GM19468 (cell line): ENCODE measurements at regions not wholly inside any gene's neighbourhood (a gene's known extent, or its start where the extent isn't known, plus 50 kb on each side); places are given as distances from the start of the nearest gene placed in this dataset.

Experiments used
- ATAC-seq: cut with Tn5 transposase; IDR thresholded peaks from one replicate; pipeline ENCODE4 v1.9.1; 2021; ENCODE audit warnings: mild to moderate bottlenecking, moderate library complexity, moderate number of reproducible peaks; ENCODE audit not compliant: unreplicated experiment; ENCODE audit errors: extremely low read depth

DNA sequence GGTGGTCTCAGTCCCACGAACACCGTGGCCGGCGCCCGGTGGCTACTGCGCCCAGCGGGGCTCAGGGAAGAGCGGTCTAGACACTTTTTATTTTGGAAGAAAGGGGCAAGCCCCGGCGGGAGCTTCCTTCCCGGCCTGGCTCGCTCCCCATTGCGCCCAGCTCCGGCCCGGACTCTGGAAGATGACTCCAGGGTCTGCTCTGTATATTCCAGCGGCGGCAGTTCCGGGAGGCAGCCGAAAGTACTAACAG, 225.1 kb upstream of the CRY1 start:
- ATAC-seq = no peak

DNA sequence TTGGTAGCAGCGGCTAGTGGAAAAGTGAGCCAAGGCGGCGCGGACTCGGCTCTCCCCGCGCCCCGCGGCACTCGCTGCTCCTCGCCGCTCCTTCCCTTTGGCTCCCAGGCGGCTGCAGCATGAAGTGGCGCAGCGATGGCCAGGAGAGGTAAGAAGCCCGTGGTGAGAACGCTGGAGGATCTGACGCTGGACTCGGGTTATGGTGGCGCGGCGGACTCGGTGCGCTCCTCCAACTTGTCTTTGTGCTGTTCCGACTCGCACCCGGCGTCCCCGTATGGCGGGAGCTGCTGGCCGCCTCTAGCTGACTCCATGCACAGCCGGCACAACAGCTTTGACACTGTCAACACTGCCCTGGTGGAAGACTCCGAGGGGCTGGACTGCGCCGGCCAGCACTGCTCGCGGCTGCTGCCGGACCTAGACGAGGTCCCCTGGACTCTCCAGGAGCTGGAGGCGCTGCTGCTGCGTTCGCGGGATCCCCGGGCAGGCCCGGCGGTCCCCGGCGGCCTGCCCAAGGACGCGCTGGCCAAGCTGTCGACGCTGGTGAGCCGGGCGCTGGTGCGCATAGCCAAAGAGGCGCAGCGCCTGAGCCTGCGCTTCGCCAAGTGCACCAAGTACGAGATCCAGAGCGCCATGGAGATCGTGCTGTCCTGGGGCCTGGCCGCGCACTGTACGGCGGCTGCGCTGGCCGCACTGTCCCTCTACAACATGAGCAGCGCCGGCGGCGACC, 225.6 kb upstream of the CRY1 start:
- ATAC-seq = no peak

- no peak for ATAC-seq
These were observed 226.2 kb upstream of the CRY1 start for GRCh38 chr12:107319533-107320032.

- ATAC-seq = no peak
These were observed 226.9 kb upstream of the CRY1 start for GRCh38 chr12:107320033-107320928.

DNA sequence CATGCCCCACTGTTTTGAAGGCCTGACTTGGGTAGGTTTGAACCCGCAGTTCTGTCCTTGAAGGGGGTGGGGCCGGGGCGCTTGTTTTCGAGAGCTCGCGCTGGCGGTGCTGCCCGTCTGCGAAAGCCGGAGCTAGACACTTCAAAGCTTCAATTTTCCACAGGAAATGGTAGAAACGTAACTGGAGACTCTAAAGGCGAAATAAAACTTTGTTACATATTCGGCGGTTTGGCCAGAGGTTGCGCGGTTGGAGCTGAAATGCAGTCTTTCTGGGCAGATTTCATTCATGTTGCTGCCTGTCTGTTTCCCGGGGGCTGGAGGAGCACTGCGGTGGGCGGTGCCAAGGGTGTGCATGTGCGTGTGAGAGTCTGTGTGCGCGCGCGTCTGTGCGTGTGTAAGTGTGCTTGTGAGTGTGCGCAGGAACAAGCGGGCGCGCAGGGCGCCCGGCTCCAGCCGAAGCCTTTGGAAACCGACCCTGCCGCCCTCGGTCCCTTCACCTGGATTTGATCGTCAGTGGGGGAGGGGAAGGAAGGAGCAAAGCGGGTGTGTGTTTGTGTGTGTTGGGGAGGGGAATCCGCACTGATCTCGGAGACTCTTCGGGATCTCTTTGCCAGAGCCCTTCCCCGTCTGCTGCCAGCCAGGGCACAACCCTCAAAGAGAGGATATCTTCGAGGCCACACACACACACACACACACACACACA, 227.7 kb upstream of the CRY1 start:
- ATAC-seq = no peak

DNA sequence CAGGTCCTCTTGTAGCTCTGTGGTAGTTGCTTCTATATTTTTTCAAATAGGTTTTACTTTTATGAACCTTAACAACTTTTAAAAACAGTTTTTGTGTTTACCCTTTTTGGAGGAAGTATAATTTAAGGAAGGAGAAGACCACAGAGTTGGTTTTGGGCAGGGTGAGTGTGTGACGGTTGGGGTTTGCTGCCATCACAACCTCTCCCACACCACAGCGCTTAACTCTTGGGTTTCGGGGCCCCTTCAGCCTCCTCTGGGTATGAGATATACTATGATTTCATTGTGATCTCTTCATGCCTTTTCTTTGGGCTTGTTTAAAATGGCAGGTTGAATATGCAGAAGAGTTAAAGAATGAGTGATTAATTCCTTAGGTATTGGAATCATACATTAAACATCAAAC, 228.7 kb upstream of the CRY1 start:
- ATAC-seq = no peak

DNA sequence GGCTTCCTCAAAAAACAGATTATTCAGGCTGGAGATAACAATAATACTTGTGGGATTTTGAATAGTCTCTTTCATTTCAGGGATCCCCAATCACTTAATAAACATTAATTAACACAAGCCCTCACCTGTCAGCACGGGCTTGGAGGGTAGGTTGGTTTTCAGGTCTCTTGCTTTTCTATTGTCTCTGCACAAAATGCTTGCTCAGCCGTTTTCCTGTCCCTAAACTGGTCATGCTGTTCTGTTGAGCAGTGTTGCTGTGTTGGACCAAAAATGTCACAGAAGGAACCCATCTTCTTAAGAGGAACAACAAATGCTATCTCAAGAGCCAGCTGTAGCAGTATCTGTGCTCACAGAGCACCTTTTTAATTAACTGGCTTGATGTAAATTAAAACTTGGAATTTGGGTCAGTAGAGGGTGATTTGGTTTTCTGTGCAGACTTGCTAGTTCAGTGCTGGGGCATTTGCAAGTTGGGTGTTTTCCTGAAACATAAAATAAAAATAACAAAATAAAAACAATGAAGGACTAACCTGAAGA, 231.8 kb upstream of the CRY1 start:
- ATAC-seq = no peak

DNA sequence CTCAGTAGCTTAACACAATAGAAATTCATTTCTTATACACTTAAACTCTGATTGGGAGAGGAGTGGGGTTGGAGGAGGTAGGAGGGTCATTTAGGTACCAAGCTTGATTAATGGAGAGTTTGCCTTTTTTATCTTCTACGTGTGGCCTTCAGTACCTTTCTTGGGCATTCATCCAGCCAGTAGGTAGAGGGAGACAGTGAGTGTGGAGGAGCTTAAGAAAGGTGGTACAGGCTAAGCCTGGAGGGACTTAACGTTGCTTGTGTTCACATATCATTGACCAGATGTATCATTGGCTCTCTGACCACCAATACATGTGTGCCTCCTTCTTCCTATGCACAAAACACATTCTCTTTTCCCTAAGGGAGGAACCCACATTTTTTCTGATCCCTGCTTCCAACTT, 232.9 kb upstream of the CRY1 start:
- no peak for ATAC-seq

DNA sequence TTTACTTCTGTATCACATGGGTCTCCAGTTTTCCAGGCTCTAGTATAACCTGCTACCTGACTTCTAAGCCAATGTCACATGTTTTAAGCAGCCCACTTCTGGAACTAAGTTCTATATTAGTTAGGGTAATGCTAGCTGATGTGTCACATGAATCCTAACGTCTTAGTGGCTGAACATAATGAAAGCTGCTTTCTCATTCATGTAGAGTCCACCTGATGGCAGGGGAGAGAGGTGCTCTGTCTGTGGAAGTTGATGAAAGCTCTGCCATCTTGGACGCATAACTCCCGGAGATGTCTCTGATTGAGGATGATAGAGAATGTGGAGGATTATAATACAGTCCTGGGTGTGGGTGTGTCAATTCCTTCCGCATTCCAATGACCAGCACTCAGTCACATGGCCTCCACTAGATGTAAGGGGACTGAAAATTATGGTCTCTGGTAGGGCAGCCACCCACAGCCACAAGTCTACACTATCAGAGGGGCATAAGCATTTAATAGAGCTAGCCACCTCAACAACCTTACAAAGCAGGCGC, 234.4 kb upstream of the CRY1 start:
- no peak for ATAC-seq

- no peak for ATAC-seq
These were observed 235.2 kb upstream of the CRY1 start for GRCh38 chr12:107328442-107329133.

GRCh38 chr12:107329569-107330324, 236.4 kb upstream of the CRY1 start:
- ATAC-seq = no peak

GRCh38 chr12:107330831-107331431, 237.6 kb upstream of the CRY1 start:
- no peak for ATAC-seq

- ATAC-seq = no peak
These were observed 238.1 kb upstream of the CRY1 start for GRCh38 chr12:107331471-107331870.

DNA sequence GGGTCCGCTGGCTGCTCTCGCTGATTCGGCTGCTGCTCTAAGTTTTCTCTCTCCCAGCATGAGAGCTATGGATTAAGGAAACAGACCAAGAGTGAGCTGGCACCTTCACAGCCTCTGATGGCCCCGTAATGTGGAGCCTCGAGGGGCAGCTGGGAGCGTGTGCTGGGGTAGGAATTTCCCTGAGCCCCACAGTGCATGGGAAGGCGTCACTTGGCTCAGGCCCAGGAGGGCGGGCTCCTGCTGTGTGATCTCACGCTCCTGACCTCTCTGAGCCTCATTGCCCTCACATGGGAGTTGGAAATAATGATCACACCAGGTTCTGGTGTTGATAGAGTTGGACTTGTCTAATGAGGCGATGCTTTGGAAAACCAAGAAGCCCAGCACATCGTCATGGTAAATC, 238.6 kb upstream of the CRY1 start:
- no peak for ATAC-seq

DNA sequence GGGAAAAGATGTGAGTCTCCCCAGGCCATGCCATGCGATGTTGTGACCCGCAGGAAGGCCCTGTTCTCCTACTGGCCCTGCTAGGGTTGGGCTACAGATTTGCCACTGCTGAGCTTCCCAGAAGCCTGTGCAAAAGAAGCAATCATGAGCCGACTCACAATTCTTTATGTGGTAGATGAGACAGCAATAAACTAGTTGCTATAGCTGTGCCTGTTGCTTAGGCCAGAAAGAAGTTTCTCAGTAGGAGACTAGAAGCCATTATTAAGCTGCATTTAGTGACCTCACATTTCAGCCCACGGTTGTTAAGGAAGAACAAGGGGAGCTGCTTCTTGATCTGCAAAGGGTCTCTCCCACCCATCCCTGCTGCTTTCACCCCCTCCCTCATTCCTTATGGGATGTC, 239.4 kb upstream of the CRY1 start:
- no peak for ATAC-seq

DNA sequence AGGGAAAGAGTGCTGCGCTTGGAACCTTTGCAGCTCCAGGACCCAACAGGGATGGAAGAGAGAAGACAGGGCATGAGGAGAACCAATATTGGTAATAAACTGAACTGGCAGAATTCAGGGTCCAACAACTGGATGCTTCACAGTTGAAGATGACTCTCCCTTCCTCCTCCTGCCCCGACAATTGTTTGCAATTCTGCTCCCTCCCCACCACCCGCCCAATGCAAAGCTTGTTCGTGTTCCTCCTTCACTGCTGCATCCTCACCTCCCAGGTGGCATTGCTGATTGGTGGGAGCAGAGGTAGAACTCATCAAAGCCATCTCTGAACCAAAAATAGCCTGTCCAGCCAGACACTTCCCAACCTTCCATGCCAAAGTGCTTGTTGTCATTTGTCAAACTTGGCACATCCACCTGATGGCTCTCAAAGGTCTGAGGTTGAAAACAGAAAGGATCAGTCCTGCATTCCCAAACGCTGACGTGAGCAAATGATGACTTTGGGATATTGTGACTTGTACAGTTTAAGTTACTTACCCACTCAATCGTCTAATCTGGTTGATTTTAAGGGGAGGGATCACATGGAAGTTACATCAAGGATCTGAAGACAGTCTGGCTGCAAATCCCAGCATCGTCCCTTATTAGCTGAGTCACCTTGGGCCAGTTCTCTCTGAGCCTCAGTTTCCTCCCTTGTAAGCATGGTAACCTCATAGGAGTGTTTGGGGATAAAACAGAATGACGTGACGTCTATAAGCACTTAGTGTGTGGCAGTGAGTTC, 242.6 kb upstream of the CRY1 start:
- no peak for ATAC-seq

GRCh38 chr12:107336695-107337094, 243.3 kb upstream of the CRY1 start:
- ATAC-seq = no peak
